Hepatocyte (in vitro differentiated cells): ENCODE measurements at regions not wholly inside any gene's neighbourhood (a gene's known extent, or its start where the extent isn't known, plus 50 kb on each side); places are given as distances from the start of the nearest gene placed in this dataset.

ENCODE experiments used
- DNase-seq: peaks from one replicate; pipeline ENCODE4 v3.0.0-alpha.2; 2016; ENCODE audit warnings: low spot score
- H2AFZ ChIP-seq: fragments of 200-600 bp; sonication (generic); 2 replicates; pipeline ENCODE4 v1.6.0; 2016; ENCODE audit warnings: antibody characterized with exemption, mild to moderate bottlenecking
- H3K27ac ChIP-seq: fragments of 200-600 bp; sonication (generic); 2 replicates; pipeline ENCODE4 v1.5.1; 2016; ENCODE audit warnings: mild to moderate bottlenecking
- H3K27me3 ChIP-seq: fragments of 200-600 bp; sonication (generic); 2 replicates; pipeline ENCODE4 v1.6.1; 2016
- H3K36me3 ChIP-seq: fragments of 200-600 bp; sonication (generic); replicated peaks from 2 replicates; pipeline ENCODE4 v1.5.1; 2016; ENCODE audit warnings: low read depth; ENCODE audit not compliant: insufficient read depth
- H3K4me1 ChIP-seq: fragments of 200-600 bp; sonication (generic); 2 replicates; pipeline ENCODE4 v1.5.1; 2016; ENCODE audit warnings: mild to moderate bottlenecking, moderate library complexity; ENCODE audit not compliant: insufficient read depth
- H3K4me2 ChIP-seq: fragments of 200-600 bp; sonication (generic); 2 replicates; pipeline ENCODE4 v1.6.0; 2016
- H3K4me3 ChIP-seq: fragments of 200-600 bp; sonication (generic); 2 replicates; pipeline ENCODE4 v1.5.1; 2016; ENCODE audit warnings: mild to moderate bottlenecking
- H3K79me2 ChIP-seq: fragments of 200-600 bp; sonication (generic); 2 replicates; pipeline ENCODE4 v1.6.0; 2017; ENCODE audit warnings: mild to moderate bottlenecking
- H3K9me2 ChIP-seq: fragments of 200-600 bp; sonication (generic); replicated peaks from 2 replicates; pipeline ENCODE4 v1.6.0; 2017; ENCODE audit warnings: mild to moderate bottlenecking; ENCODE audit not compliant: insufficient read depth
- H3K9me3 ChIP-seq: fragments of 200-600 bp; sonication (generic); 2 replicates; pipeline ENCODE4 v1.5.1; 2016; ENCODE audit warnings: low read depth, mild to moderate bottlenecking
- H4K20me1 ChIP-seq: fragments of 200-600 bp; sonication (generic); 2 replicates; pipeline ENCODE4 v1.6.0; 2016; ENCODE audit warnings: mild to moderate bottlenecking; ENCODE audit not compliant: insufficient read depth, poor library complexity, severe bottlenecking
- CTCF ChIP-seq: fragments of 200-600 bp; sonication (generic); IDR thresholded peaks from 2 replicates; pipeline ENCODE4 v1.5.1; 2016; ENCODE audit warnings: antibody characterized with exemption, mild to moderate bottlenecking; ENCODE audit not compliant: poor library complexity
- EZH2 ChIP-seq: fragments of 200-600 bp; sonication (generic); IDR thresholded peaks from 2 replicates; pipeline ENCODE4 v1.6.1; 2016; ENCODE audit warnings: antibody characterized with exemption, mild to moderate bottlenecking, borderline replicate concordance
- EZH2phosphoT487 ChIP-seq: fragments of 200-600 bp; sonication (generic); IDR thresholded peaks from one replicate; pipeline ENCODE4 v1.6.1; 2018; ENCODE audit warnings: antibody characterized with exemption, mild to moderate bottlenecking, low read depth, moderate library complexity; ENCODE audit not compliant: unreplicated experiment, severe bottlenecking
- WGBS: methylation state at CpG from one replicate; pipeline ENCODE4 v1.1.6; 2016; ENCODE audit warnings: low lambda C conversion rate; ENCODE audit errors: missing lambda C conversion rate; 5-methylcytosine and 5-hydroxymethylcytosine counted together

DNA sequence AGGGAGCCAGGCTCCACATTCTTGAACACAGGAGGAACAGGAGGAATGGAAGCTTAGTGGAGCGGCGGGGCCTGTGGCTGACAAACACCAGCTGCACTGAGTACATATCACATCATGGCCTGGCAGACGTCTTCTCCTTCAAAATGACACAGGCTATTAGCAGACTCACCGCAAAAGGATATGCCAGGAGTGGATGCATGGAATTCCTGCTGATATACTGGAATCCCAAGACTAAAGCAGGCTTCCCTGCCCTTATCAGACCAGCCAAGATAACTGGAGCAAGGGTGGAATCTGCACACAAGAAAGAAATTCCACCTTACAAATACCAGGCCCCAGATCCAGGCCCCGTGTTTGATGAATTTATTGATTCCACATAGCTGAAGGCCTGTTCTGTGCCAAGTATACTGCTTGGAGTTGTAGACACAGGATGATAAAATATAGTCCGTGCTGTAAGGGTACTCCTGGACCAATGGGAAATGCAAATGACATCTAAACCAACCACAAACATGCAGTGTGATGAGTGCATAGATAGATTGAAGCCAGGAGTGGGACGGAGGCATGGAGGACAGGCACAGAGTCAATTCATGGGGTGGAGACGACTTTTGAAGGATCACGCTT, 480.5 kb upstream of the ZMIZ1 start:
- Histone ChIP-seq H3K9me3 (no peaks in the 10 kb centered on the region), H4K20me1 (no peaks in the 10 kb centered on the region), H3K27me3 (no peaks in the 10 kb centered on the region), H2AFZ (no peak overlapping the region), H3K4me1 (peaks cover 58% of the 10 kb centered on the region), H3K27ac (peak overlapping the region; percentile 75), H3K36me3 (no peaks in the 10 kb centered on the region), H3K4me2 (peak overlapping the region; percentile 3), H3K4me3 (no peak overlapping the region), H3K9me2 (no peaks in the 10 kb centered on the region), H3K79me2 (no peaks in the 10 kb centered on the region)
- DNase-seq = peak; percentile 66
- TF ChIP-seq CTCF = no peak
- 27% methylated on average over 9 of the region's 9 CpGs for WGBS

DNA sequence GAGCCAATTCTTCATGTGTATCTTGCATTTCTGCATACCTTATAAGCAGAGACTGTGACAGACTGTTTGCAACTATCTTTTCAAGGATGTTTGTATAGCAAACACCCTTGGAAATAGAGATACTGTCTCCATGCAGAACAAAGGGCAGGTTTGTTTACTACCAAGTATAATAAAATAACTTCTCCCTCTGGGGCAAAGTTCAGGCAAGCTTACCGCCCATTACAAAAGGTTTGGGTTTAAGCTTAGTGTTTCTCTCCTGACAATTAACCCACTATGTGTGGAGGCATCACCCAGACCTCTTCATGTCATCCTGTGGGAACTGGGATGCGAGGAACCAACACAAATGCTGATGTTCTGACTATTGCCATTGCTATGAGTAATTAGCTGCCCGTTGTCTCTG, 479.1 kb upstream of the ZMIZ1 start:
- Histone ChIP-seq H3K9me2 (no peaks in the 10 kb centered on the region), H3K4me2 (peak overlapping the region; percentile 21), H2AFZ (no peak overlapping the region), H3K79me2 (no peaks in the 10 kb centered on the region), H3K4me1 (peaks cover 49% of the 10 kb centered on the region), H3K4me3 (no peak overlapping the region), H3K9me3 (no peaks in the 10 kb centered on the region), H3K27me3 (no peaks in the 10 kb centered on the region), H3K27ac (peak overlapping the region; percentile 75), H4K20me1 (no peaks in the 10 kb centered on the region), H3K36me3 (no peaks in the 10 kb centered on the region)
- peak; percentile 49 for DNase-seq
- TF ChIP-seq EZH2 (no peak), EZH2phosphoT487 (no peak), CTCF (no peak)
- WGBS = 65% methylated on average over 3 of the region's 3 CpGs

DNA sequence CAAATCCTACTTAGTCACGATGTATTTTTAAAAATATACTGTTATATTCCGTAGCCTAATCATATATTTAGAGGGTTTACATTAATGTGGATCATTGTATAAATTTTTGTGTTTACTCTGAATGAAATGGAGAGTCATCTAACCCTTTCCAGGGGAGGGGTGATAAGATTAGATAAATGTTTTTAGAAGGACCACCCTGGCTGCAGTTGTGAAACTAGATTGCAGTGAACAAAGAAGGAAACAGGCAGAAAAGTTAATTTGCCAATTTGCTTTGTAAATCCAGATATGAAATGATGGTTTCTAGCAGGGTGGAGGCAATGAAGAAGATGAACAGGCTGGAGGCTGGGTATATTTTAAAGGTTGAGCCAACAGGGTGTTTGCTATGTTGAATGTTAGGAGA, 477.7 kb upstream of the ZMIZ1 start:
- DNase-seq = no peak
- 73% methylated on average over 2 of the region's 2 CpGs for WGBS
- H3K79me2 ChIP-seq = no peaks in the 10 kb centered on the region
- no peaks in the 10 kb centered on the region for H4K20me1 ChIP-seq
- H3K27ac ChIP-seq = peak overlapping the region; percentile 38
- H3K4me1 ChIP-seq = peaks cover 40% of the 10 kb centered on the region
- H3K4me2 ChIP-seq = no peak overlapping the region
- no peak for TF ChIP-seq CTCF
- no peaks in the 10 kb centered on the region for H3K36me3 ChIP-seq
- H3K4me3 ChIP-seq = no peak overlapping the region
- no peaks in the 10 kb centered on the region for H3K9me3 ChIP-seq
- no peaks in the 10 kb centered on the region for H3K27me3 ChIP-seq
- H3K9me2 ChIP-seq = no peaks in the 10 kb centered on the region
- no peak overlapping the region for H2AFZ ChIP-seq
